ENCODE measurements at regions not wholly inside any gene's neighbourhood (a gene's known extent, or its start where the extent isn't known, plus 50 kb on each side); places are given as distances from the start of the nearest gene placed in this dataset.

- no peak overlapping the region for H3K9ac ChIP-seq (ENCODE audit: low read length)
- no peaks in the 10 kb centered on the region for H3K27me3 ChIP-seq (ENCODE audit: control insufficient read depth, insufficient read depth, low read length)
- no peak overlapping the region for H3K27ac ChIP-seq (ENCODE audit: low read length)
These were observed 155.0 kb upstream of the TSHZ3 start for GRCh38 chr19:31504221-31504620.

GRCh38 chr19:31505596-31505910, 156.3 kb upstream of the TSHZ3 start:
- no peaks in the 10 kb centered on the region for H3K9me3 ChIP-seq (ENCODE audit: control insufficient read depth, low read depth, low read length)
- H3K4me3 ChIP-seq (ENCODE audit: low read length) = no peak overlapping the region
- H3K27me3 ChIP-seq (ENCODE audit: control insufficient read depth, insufficient read depth, low read length) = no peaks in the 10 kb centered on the region

More at GRCh38 chr19:31504221-31504620, 155.0 kb upstream of the TSHZ3 start:
- Histone ChIP-seq H3K4me1 (ENCODE audit: control insufficient read depth, low read depth, low read length) (peaks cover 3% of the 10 kb centered on the region), H3K36me3 (ENCODE audit: control insufficient read depth, low read depth, low read length) (no peaks in the 10 kb centered on the region), H3K9me3 (ENCODE audit: control insufficient read depth, low read depth, low read length) (no peaks in the 10 kb centered on the region), H3K4me3 (ENCODE audit: low read length) (no peak overlapping the region)

GRCh38 chr19:31506102-31506501, 156.9 kb upstream of the TSHZ3 start:
- Histone ChIP-seq H3K36me3 (ENCODE audit: control insufficient read depth, low read depth, low read length) (no peaks in the 10 kb centered on the region), H3K27ac (ENCODE audit: low read length) (no peak overlapping the region), H3K9ac (ENCODE audit: low read length) (no peak overlapping the region), H3K27me3 (ENCODE audit: control insufficient read depth, insufficient read depth, low read length) (no peaks in the 10 kb centered on the region), H3K4me3 (ENCODE audit: low read length) (no peak overlapping the region), H3K4me1 (ENCODE audit: control insufficient read depth, low read depth, low read length) (peaks cover 3% of the 10 kb centered on the region), H3K9me3 (ENCODE audit: control insufficient read depth, low read depth, low read length) (no peaks in the 10 kb centered on the region)

More at GRCh38 chr19:31505596-31505910, 156.3 kb upstream of the TSHZ3 start:
- Histone ChIP-seq H3K9ac (ENCODE audit: low read length) (no peak overlapping the region), H3K4me1 (ENCODE audit: control insufficient read depth, low read depth, low read length) (peaks cover 3% of the 10 kb centered on the region), H3K36me3 (ENCODE audit: control insufficient read depth, low read depth, low read length) (no peaks in the 10 kb centered on the region), H3K27ac (ENCODE audit: low read length) (no peak overlapping the region)

- H3K9ac ChIP-seq (ENCODE audit: low read length) = no peak overlapping the region
- H3K4me3 ChIP-seq (ENCODE audit: low read length) = no peak overlapping the region
- H3K4me1 ChIP-seq (ENCODE audit: control insufficient read depth, low read depth, low read length) = peaks cover 3% of the 10 kb centered on the region
- no peaks in the 10 kb centered on the region for H3K9me3 ChIP-seq (ENCODE audit: control insufficient read depth, low read depth, low read length)
- no peaks in the 10 kb centered on the region for H3K36me3 ChIP-seq (ENCODE audit: control insufficient read depth, low read depth, low read length)
- no peak overlapping the region for H3K27ac ChIP-seq (ENCODE audit: low read length)
- no peaks in the 10 kb centered on the region for H3K27me3 ChIP-seq (ENCODE audit: control insufficient read depth, insufficient read depth, low read length)
These were observed 161.4 kb upstream of the TSHZ3 start for GRCh38 chr19:31510635-31511034.

- Histone ChIP-seq H3K4me1 (ENCODE audit: control insufficient read depth, low read depth, low read length) (peaks cover 4% of the 10 kb centered on the region), H3K27me3 (ENCODE audit: control insufficient read depth, insufficient read depth, low read length) (no peaks in the 10 kb centered on the region), H3K9me3 (ENCODE audit: control insufficient read depth, low read depth, low read length) (no peaks in the 10 kb centered on the region), H3K9ac (ENCODE audit: low read length) (no peak overlapping the region), H3K36me3 (ENCODE audit: control insufficient read depth, low read depth, low read length) (no peaks in the 10 kb centered on the region), H3K4me3 (ENCODE audit: low read length) (no peak overlapping the region), H3K27ac (ENCODE audit: low read length) (no peak overlapping the region)
These were observed 161.9 kb upstream of the TSHZ3 start for GRCh38 chr19:31511098-31511497.

GRCh38 chr19:31511696-31512095, 162.5 kb upstream of the TSHZ3 start:
- H3K36me3 ChIP-seq (ENCODE audit: control insufficient read depth, low read depth, low read length) = no peaks in the 10 kb centered on the region
- no peaks in the 10 kb centered on the region for H3K27me3 ChIP-seq (ENCODE audit: control insufficient read depth, insufficient read depth, low read length)
- peaks cover 6% of the 10 kb centered on the region for H3K4me1 ChIP-seq (ENCODE audit: control insufficient read depth, low read depth, low read length)
- no peak overlapping the region for H3K27ac ChIP-seq (ENCODE audit: low read length)
- no peak overlapping the region for H3K9ac ChIP-seq (ENCODE audit: low read length)
- H3K4me3 ChIP-seq (ENCODE audit: low read length) = no peak overlapping the region
- no peaks in the 10 kb centered on the region for H3K9me3 ChIP-seq (ENCODE audit: control insufficient read depth, low read depth, low read length)

GRCh38 chr19:31512181-31512970, 163.1 kb upstream of the TSHZ3 start:
- H3K9me3 ChIP-seq (ENCODE audit: control insufficient read depth, low read depth, low read length) = no peaks in the 10 kb centered on the region
- H3K9ac ChIP-seq (ENCODE audit: low read length) = no peak overlapping the region
- H3K4me1 ChIP-seq (ENCODE audit: control insufficient read depth, low read depth, low read length) = peaks cover 6% of the 10 kb centered on the region
- no peak overlapping the region for H3K4me3 ChIP-seq (ENCODE audit: low read length)
- H3K27ac ChIP-seq (ENCODE audit: low read length) = no peak overlapping the region
- H3K27me3 ChIP-seq (ENCODE audit: control insufficient read depth, insufficient read depth, low read length) = no peaks in the 10 kb centered on the region
- no peaks in the 10 kb centered on the region for H3K36me3 ChIP-seq (ENCODE audit: control insufficient read depth, low read depth, low read length)

- H3K36me3 ChIP-seq (ENCODE audit: control insufficient read depth, low read depth, low read length) = no peaks in the 10 kb centered on the region
- no peak overlapping the region for H3K9ac ChIP-seq (ENCODE audit: low read length)
- peaks cover 3% of the 10 kb centered on the region for H3K4me1 ChIP-seq (ENCODE audit: control insufficient read depth, low read depth, low read length)
- no peaks in the 10 kb centered on the region for H3K27me3 ChIP-seq (ENCODE audit: control insufficient read depth, insufficient read depth, low read length)
- no peak overlapping the region for H3K4me3 ChIP-seq (ENCODE audit: low read length)
- H3K9me3 ChIP-seq (ENCODE audit: control insufficient read depth, low read depth, low read length) = no peaks in the 10 kb centered on the region
- no peak overlapping the region for H3K27ac ChIP-seq (ENCODE audit: low read length)
These were observed 164.6 kb upstream of the TSHZ3 start for GRCh38 chr19:31513841-31514240.

- no peak overlapping the region for H3K9ac ChIP-seq (ENCODE audit: low read length)
- no peak overlapping the region for H3K4me3 ChIP-seq (ENCODE audit: low read length)
- H3K9me3 ChIP-seq (ENCODE audit: control insufficient read depth, low read depth, low read length) = peaks cover 6% of the 10 kb centered on the region
- H3K27me3 ChIP-seq (ENCODE audit: control insufficient read depth, insufficient read depth, low read length) = no peaks in the 10 kb centered on the region
- H3K4me1 ChIP-seq (ENCODE audit: control insufficient read depth, low read depth, low read length) = peaks cover 3% of the 10 kb centered on the region
- no peak overlapping the region for H3K27ac ChIP-seq (ENCODE audit: low read length)
- H3K36me3 ChIP-seq (ENCODE audit: control insufficient read depth, low read depth, low read length) = no peaks in the 10 kb centered on the region
These were observed 166.7 kb upstream of the TSHZ3 start for GRCh38 chr19:31515931-31516330.

- Histone ChIP-seq H3K4me3 (ENCODE audit: low read length) (no peak overlapping the region), H3K9ac (ENCODE audit: low read length) (no peak overlapping the region), H3K36me3 (ENCODE audit: control insufficient read depth, low read depth, low read length) (no peaks in the 10 kb centered on the region), H3K9me3 (ENCODE audit: control insufficient read depth, low read depth, low read length) (peaks cover 8% of the 10 kb centered on the region), H3K27me3 (ENCODE audit: control insufficient read depth, insufficient read depth, low read length) (no peaks in the 10 kb centered on the region), H3K27ac (ENCODE audit: low read length) (no peak overlapping the region), H3K4me1 (ENCODE audit: control insufficient read depth, low read depth, low read length) (peaks cover 3% of the 10 kb centered on the region)
These were observed 167.5 kb upstream of the TSHZ3 start for GRCh38 chr19:31516756-31517155.

GRCh38 chr19:31517224-31518180, 168.3 kb upstream of the TSHZ3 start:
- Histone ChIP-seq H3K36me3 (ENCODE audit: control insufficient read depth, low read depth, low read length) (no peaks in the 10 kb centered on the region), H3K27ac (ENCODE audit: low read length) (no peak overlapping the region), H3K9me3 (ENCODE audit: control insufficient read depth, low read depth, low read length) (peaks cover 8% of the 10 kb centered on the region), H3K4me1 (ENCODE audit: control insufficient read depth, low read depth, low read length) (peaks cover 3% of the 10 kb centered on the region), H3K4me3 (ENCODE audit: low read length) (no peak overlapping the region), H3K27me3 (ENCODE audit: control insufficient read depth, insufficient read depth, low read length) (no peaks in the 10 kb centered on the region), H3K9ac (ENCODE audit: low read length) (no peak overlapping the region)
